NCI-H1048 (cell line): ENCODE measurements at regions not wholly inside any gene's neighbourhood (a gene's known extent, or its start where the extent isn't known, plus 50 kb on each side); places are given as distances from the start of the nearest gene placed in this dataset.

Experiments
- DNase-seq: peaks from one replicate; lab custom pipeline; 2025; lab: John Stamatoyannopoulos, UW

GRCh38 chr1:188314557-188315137, 1485.9 kb downstream of the PLA2G4A start:
- no peak for DNase-seq

DNA sequence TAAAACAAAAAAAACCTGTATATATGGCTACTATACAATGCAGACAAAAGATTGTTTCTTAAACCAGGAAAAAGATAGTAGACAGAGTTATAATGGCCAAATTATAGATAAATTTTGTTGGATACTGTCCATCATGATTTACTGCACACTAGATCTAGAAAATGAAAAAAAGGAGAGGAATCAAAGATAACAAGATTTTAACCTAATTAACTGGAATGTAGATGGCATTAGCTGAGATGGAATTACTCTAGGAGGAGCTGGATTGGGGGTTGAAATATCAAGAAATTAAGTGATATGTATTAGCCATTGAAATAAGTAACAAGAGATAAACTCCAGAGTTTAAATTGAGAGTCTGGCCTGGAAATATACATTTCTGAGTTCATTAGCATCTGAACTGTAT, 1489.1 kb downstream of the PLA2G4A start:
- DNase-seq = no peak

GRCh38 chr1:188325211-188325610, 1496.5 kb downstream of the PLA2G4A start:
- DNase-seq = no peak

DNA sequence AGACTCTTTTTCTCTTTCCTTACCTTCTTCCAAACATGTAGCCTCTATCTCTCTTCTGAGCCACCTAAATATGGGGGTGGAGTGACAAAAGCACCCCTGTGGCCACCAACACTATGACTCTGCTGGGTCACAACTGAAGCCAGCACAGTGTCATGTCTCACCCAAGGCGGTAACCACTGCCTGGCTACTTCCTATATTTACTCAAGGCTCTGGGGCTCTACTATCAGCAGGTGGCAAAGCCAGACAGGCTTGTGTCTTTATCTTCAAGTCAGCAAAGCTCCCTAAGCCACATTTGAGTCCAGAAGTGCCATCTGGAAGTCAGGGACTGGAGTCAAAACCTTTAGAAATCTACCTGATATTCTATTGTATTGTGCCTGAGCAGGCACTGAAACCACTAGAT, 1515.2 kb downstream of the PLA2G4A start:
- DNase-seq = no peak

GRCh38 chr1:188350104-188350503, 1521.4 kb downstream of the PLA2G4A start:
- DNase-seq = no peak

- DNase-seq = no peak
These were observed 1526.3 kb downstream of the PLA2G4A start for GRCh38 chr1:188355082-188355481.

- no peak for DNase-seq
These were observed 1527.1 kb downstream of the PLA2G4A start for GRCh38 chr1:188355847-188356246.

DNA sequence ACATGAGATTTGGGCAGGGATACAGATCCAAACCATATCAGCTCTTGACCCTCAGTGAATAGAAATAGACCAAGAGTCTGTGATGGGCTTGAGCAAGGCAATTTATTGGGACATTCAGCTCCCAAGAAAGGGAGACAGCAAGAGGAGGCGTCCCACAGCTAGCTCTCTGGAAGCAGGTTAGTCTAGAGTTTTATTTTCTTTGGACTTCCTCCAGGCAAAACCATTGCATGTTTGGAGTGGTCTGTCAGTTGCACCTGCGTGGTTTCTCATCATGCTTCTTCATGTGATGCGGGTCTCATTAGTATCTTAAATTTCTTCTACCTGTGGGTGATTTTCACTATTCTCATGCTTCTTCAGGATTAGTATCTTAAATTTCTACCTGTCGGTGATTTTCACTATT, 1530.6 kb downstream of the PLA2G4A start:
- no peak for DNase-seq

DNA sequence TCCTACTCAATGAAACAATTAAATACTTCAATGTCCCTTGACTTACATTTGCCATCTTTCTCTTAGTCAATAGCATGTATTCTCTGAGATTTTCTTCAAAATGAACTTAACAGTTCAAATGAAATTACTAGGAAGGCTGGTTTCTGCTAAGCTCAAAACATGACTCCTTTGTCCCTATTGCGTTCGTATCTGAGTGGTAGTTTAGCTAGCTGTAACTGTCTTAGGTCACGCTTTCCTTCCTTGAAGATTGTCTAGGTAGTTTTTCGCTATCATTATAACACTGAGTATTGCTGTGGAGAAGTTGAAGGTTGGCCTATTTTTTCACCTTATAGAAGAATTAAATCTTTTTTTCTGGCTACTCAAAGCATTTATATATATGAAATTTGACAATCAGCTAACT, 1535.2 kb downstream of the PLA2G4A start:
- DNase-seq = no peak

- no peak for DNase-seq
These were observed 1536.2 kb downstream of the PLA2G4A start for GRCh38 chr1:188364927-188365449.

GRCh38 chr1:188365874-188366273, 1537.1 kb downstream of the PLA2G4A start:
- no peak for DNase-seq

GRCh38 chr1:188367661-188368060, 1538.9 kb downstream of the PLA2G4A start:
- DNase-seq = no peak

DNA sequence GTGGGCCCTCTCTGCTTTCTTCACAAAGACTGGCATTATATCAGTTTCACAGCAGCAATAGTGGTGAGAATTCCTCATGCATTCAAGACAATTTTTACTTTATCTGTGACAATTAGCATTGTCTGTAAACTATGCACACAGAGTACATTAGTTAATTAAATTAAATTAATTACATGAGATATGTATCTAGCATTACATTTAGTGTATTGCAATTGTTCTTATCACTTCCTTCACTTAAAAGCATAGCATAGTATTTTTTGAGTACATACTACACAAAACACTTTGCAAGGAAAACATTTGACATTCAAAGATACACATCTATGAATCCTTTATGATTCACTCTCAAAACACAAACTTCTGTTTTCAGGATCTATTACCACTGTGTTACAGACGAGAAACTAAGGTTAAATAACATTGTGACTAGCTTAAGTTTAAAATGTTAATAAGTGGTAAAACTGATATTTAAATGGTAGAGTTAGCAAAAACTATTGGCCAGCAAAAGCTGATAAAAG, 1542.6 kb downstream of the PLA2G4A start:
- DNase-seq = no peak

- no peak for DNase-seq
These were observed 1544.1 kb downstream of the PLA2G4A start for GRCh38 chr1:188372821-188373220.

DNA sequence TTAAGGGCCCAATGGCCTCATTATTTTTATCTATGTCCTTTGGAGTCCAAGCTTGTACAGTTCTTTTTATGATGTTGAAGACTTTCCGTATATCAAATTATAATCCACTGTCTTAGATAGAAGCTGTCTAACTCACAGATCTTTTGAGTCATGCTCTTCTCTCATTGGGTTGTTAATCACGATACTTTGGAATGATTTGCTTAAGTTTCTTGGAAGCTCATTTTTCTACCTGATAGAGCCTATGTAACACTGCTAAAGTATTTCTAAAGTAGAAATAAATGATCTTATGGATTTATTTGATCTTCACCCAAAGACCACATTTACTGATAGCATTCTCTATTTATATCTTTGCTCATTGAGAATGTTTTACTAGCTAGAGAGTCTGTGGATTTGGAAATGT, 1554.1 kb downstream of the PLA2G4A start:
- DNase-seq = no peak

- no peak for DNase-seq
These were observed 1557.4 kb downstream of the PLA2G4A start for GRCh38 chr1:188386161-188386560.

GRCh38 chr1:188386666-188387065, 1557.9 kb downstream of the PLA2G4A start:
- no peak for DNase-seq

- DNase-seq = no peak
These were observed 1565.9 kb downstream of the PLA2G4A start for GRCh38 chr1:188394677-188395076.

DNA sequence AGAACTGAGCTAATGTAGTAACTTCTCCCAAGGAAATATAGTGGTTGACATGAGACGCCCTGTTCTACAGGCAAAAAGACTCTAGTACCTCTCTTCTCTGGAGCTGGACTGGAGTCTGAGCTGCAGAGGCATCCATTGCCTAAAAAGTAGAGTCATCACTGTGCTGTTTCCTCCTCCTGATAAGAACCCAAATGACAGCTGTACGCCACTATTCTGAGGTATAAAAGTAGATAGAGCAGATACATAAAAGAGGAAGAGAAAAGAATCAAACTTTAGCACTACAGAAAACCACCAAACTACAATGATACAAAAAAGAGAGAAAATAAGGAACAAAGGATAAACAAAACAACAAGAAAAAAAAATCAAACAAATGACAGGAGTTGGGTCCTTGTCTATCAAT, 1568.8 kb downstream of the PLA2G4A start:
- no peak for DNase-seq

DNA sequence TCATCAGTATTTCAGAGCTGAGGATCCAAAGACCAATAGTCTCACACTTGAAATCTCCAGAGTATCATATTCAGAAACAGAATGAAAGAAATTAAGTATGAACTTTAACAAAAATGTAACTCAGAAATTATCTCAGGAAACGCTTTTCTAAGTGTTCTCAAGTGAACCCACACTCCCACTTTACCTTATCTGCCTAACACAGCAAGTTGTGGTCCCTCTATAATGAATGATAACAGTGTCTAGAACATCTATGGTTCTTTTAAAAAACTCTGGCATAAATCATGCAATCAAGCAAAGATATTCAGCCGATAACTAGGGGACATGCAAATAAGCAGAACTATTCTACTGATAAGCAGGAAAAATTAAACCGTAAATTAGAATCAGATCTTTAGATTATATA, 1574.2 kb downstream of the PLA2G4A start:
- DNase-seq = no peak

DNA sequence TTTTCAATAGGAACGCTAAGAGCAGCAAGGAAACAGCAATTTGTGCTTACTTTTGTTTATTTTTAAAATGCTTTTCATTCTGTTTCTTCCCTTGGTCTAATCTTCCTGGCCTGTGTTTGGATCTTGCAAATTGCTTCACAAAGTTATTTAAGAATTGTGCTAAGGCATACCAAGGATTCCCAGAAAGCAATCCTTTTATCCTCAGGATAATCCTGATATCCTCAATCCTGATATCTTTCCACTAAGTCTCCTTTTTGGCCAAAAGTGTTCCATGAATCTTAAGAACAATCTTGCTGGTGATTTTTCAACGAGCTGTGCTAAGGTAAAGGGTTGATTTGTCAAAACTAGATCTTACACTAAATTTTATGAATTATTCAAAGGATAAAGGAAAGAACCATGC, 1577.9 kb downstream of the PLA2G4A start:
- no peak for DNase-seq

DNA sequence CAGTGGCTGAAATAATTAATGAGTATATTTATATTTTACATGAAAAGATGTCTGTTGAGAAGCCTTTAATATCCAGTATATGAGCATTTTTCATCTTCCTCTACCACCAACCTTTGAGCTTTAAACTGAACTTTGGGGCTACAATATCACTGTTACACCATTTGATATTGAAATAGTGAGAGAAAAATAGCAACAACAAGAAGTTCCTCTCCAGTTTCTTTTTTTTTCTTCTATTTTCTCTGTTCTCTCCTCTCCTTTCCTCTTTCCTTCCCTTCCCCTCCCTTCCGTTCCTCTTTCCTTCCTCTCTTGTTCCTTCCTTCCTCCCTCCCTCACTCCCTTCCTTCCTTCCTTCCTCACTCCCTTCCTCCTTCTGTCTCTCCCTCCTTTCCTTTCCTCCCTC, 1591.4 kb downstream of the PLA2G4A start:
- DNase-seq = no peak

DNA sequence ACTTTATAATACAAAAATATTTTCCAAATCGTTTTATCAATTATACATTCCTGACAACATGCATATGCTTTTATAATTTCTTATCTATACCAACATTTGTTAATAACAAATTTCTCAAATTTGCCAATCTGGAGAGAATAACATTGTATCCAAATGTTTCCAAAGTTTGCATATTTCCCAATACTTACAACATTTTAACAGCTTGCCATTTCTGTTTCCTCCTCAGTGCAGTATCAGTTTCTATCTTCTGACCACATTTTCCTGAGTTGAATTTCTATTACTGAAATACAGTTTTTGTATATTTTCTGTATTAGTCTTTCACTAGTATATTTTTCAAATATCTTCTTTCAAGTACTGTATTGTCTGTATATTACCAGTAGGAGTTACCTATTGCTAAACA, 1594.3 kb downstream of the PLA2G4A start:
- no peak for DNase-seq

DNA sequence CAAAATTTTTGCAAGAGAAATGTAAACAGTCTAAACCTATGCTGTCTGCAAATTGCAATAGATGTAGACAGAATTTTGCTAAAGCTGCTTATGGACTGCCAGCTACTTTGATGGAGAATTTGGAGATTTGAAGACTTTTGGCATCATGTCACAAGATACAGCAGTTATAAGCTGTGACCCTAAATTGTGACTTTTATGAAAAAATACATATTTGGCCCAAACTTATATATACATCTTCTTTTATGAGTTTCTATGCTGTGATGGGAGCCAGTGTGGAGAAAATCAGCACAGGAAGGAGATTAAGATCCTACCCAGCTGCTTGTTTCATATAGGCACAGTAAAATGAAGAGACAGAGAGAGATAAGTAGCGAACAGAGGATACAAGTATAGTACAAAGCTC, 1595.4 kb downstream of the PLA2G4A start:
- no peak for DNase-seq
